ENCODE measurements at regions not wholly inside any gene's neighbourhood (a gene's known extent, or its start where the extent isn't known, plus 50 kb on each side); places are given as distances from the start of the nearest gene placed in this dataset.

DNA sequence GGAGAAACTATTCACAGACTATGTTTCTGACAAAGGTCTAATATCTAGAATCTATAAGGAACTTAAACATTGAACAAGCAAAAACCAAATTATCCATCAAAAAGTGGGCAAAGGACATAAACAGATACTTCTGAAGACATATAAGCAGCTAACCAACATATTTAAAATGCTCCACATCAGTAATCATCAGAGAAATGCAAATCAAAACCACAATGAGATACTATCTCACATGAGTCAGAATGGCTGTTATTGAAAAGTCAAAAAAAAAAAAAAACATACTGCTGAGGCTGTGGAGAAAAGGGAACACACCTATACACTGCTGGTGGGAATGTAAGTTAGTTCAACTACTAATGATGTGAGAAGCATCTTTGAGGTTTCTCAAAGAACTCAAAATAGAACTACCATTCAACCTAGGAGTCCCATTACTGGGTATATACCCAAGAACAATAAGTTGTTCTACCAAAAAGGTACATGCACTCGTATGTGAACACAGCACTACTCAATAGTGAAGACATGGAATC, 220.4 kb upstream of the TFPI start:
- TF ChIP-seq, protein P1, sequence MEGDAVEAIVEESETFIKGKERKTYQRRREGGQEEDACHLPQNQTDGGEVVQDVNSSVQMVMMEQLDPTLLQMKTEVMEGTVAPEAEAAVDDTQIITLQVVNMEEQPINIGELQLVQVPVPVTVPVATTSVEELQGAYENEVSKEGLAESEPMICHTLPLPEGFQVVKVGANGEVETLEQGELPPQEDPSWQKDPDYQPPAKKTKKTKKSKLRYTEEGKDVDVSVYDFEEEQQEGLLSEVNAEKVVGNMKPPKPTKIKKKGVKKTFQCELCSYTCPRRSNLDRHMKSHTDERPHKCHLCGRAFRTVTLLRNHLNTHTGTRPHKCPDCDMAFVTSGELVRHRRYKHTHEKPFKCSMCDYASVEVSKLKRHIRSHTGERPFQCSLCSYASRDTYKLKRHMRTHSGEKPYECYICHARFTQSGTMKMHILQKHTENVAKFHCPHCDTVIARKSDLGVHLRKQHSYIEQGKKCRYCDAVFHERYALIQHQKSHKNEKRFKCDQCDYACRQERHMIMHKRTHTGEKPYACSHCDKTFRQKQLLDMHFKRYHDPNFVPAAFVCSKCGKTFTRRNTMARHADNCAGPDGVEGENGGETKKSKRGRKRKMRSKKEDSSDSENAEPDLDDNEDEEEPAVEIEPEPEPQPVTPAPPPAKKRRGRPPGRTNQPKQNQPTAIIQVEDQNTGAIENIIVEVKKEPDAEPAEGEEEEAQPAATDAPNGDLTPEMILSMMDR (conservative IDR thresholded peaks at IDR 0.05; ENCODE audit: low read depth in 2 of 2), result no peak
- no peak for TF ChIP-seq POLR2AphosphoS5 (IDR thresholded peaks at IDR 0.05; ENCODE audit: low read depth)
- no peak for TF ChIP-seq CREB1 (CRISPR knock-in tag; IDR thresholded peaks at IDR 0.05; ENCODE audit: low read depth)
- TF ChIP-seq EZH2phosphoT487 (IDR thresholded peaks at IDR 0.05; ENCODE audit: unreplicated experiment), result no peak
- TF ChIP-seq EZH2 (IDR thresholded peaks at IDR 0.05; ENCODE audit: low read depth, unreplicated experiment), result no peak
- no peak for TF ChIP-seq ZNF114 (CRISPR knock-in tag; IDR thresholded peaks at IDR 0.05)
